Tibial nerve (tissue), 3 donors: ENCODE measurements at regions not wholly inside any gene's neighbourhood (a gene's known extent, or its start where the extent isn't known, plus 50 kb on each side); places are given as distances from the start of the nearest gene placed in this dataset.

ENCODE experiments used
- POLR2A ChIP-seq, 2 donors: fragments of 450-650 bp; IDR thresholded peaks; one replicate each; pipeline ENCODE4 v1.6.1; 2017; ENCODE audit warnings: antibody characterized with exemption in 2 of 2, mild to moderate bottlenecking in 2 of 2, moderate library complexity in 2 of 2
- TF ChIP-seq, protein P1 (sequence below), 5 experiments: fragments of 200-600 bp in 3 of 5; fragments of 450-650 bp in 2 of 5; sonication (generic) in 3 of 5; IDR thresholded peaks; one replicate each; pipeline ENCODE4 v1.5.1; 2016 to 2019; ENCODE audit warnings: antibody characterized with exemption in 5 of 5, mild to moderate bottlenecking in 3 of 5, moderate library complexity in 2 of 5

DNA sequence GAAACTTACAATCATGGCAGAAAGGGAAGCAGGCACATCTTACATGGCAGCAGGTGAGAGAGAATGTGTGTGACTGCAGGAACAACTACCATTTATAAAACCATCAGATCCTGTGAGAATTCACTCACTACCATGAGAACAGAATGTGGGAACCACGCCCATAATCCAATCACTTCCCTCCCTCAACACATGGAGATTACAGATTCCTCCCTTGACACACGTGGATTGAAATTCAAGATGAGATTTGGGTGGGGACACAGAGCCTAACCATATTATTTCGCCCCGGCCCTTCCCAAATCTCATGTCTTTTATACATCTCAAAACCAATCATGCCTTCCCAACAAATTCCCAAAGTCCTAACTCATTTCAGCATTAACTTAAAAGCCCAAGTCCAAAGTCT is 203.6 kb downstream of the C12orf75 start:
- TF ChIP-seq, protein P1, sequence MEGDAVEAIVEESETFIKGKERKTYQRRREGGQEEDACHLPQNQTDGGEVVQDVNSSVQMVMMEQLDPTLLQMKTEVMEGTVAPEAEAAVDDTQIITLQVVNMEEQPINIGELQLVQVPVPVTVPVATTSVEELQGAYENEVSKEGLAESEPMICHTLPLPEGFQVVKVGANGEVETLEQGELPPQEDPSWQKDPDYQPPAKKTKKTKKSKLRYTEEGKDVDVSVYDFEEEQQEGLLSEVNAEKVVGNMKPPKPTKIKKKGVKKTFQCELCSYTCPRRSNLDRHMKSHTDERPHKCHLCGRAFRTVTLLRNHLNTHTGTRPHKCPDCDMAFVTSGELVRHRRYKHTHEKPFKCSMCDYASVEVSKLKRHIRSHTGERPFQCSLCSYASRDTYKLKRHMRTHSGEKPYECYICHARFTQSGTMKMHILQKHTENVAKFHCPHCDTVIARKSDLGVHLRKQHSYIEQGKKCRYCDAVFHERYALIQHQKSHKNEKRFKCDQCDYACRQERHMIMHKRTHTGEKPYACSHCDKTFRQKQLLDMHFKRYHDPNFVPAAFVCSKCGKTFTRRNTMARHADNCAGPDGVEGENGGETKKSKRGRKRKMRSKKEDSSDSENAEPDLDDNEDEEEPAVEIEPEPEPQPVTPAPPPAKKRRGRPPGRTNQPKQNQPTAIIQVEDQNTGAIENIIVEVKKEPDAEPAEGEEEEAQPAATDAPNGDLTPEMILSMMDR (IDR thresholded peaks at IDR 0.05), result no peak
- no peak for TF ChIP-seq POLR2A (IDR thresholded peaks at IDR 0.05)
